HL-60 (cell line): ENCODE measurements at regions not wholly inside any gene's neighbourhood (a gene's known extent, or its start where the extent isn't known, plus 50 kb on each side); places are given as distances from the start of the nearest gene placed in this dataset.

ENCODE experiments used
- DNase-seq, 2 experiments: peaks; one replicate each; pipeline ENCODE4 v3.0.0-alpha.2; 2010 to 2020; ENCODE audit warnings: low read depth in 1 of 2, low spot score in 1 of 2
- H3K27ac ChIP-seq: fragments of 250-450 bp; sonication (Bioruptor Pico); replicated peaks from 2 replicates; pipeline ENCODE4 v1.5.1; 2020; ENCODE audit warnings: mild to moderate bottlenecking, moderate library complexity
- H3K27me3 ChIP-seq: fragments of 250-450 bp; sonication (Bioruptor Pico); 2 replicates; pipeline ENCODE4 v1.5.1; 2021; ENCODE audit warnings: mild to moderate bottlenecking, moderate library complexity; ENCODE audit not compliant: insufficient read depth, poor library complexity, severe bottlenecking
- H3K4me3 ChIP-seq: replicated peaks from 2 replicates; pipeline ENCODE4 v1.5.1; 2011; ENCODE audit warnings: mild to moderate bottlenecking, control low read depth, low read length; ENCODE audit not compliant: insufficient read depth
- GABPA ChIP-seq: IDR thresholded peaks from 2 replicates; pipeline ENCODE4 v1.6.1; 2012; ENCODE audit warnings: low read depth
- POLR2AphosphoS5 ChIP-seq: IDR thresholded peaks from 2 replicates; pipeline ENCODE4 v1.6.1; 2012; ENCODE audit warnings: low read depth
- SPI1 ChIP-seq: IDR thresholded peaks from 2 replicates; pipeline ENCODE4 v1.6.1; 2012; ENCODE audit warnings: low read depth, mild to moderate bottlenecking, borderline replicate concordance
- TF ChIP-seq, protein P1 (sequence below): IDR thresholded peaks from 2 replicates; pipeline ENCODE4 v1.6.1; 2012; ENCODE audit warnings: low read depth; ENCODE audit not compliant: insufficient replicate concordance
- TF ChIP-seq, protein P2 (sequence below): IDR thresholded peaks from one replicate; pipeline ENCODE4 v1.5.1; 2011; ENCODE audit warnings: low read length, control low read depth, inconsistent platforms; ENCODE audit not compliant: insufficient read depth

DNA sequence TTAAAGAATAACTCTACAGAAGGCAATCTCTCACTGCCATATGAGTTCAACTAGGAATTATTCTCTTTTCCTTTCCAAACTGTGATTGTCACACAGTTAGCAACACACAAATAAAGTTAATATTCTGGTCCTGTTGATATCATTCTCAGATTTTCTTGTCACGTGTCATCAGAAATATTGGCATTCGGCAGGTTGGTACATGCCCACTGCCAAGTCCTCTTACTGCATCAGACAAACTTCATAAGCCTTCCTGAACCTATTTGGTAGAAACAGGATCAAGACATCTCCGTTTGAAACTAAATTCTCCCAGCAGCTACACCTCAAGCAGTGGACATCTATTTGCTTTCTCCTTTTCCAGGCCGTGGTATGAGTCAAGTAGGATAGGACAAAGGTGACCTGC lies 177.9 kb upstream of the SOX2 start:
- Histone ChIP-seq H3K4me3 (no peak overlapping the region), H3K27me3 (no peaks in the 10 kb centered on the region), H3K27ac (no peak overlapping the region)
- no peak for DNase-seq
- TF ChIP-seq, protein P1, sequence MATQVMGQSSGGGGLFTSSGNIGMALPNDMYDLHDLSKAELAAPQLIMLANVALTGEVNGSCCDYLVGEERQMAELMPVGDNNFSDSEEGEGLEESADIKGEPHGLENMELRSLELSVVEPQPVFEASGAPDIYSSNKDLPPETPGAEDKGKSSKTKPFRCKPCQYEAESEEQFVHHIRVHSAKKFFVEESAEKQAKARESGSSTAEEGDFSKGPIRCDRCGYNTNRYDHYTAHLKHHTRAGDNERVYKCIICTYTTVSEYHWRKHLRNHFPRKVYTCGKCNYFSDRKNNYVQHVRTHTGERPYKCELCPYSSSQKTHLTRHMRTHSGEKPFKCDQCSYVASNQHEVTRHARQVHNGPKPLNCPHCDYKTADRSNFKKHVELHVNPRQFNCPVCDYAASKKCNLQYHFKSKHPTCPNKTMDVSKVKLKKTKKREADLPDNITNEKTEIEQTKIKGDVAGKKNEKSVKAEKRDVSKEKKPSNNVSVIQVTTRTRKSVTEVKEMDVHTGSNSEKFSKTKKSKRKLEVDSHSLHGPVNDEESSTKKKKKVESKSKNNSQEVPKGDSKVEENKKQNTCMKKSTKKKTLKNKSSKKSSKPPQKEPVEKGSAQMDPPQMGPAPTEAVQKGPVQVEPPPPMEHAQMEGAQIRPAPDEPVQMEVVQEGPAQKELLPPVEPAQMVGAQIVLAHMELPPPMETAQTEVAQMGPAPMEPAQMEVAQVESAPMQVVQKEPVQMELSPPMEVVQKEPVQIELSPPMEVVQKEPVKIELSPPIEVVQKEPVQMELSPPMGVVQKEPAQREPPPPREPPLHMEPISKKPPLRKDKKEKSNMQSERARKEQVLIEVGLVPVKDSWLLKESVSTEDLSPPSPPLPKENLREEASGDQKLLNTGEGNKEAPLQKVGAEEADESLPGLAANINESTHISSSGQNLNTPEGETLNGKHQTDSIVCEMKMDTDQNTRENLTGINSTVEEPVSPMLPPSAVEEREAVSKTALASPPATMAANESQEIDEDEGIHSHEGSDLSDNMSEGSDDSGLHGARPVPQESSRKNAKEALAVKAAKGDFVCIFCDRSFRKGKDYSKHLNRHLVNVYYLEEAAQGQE = no peak
- TF ChIP-seq POLR2AphosphoS5 = no peak
- TF ChIP-seq, protein P2, sequence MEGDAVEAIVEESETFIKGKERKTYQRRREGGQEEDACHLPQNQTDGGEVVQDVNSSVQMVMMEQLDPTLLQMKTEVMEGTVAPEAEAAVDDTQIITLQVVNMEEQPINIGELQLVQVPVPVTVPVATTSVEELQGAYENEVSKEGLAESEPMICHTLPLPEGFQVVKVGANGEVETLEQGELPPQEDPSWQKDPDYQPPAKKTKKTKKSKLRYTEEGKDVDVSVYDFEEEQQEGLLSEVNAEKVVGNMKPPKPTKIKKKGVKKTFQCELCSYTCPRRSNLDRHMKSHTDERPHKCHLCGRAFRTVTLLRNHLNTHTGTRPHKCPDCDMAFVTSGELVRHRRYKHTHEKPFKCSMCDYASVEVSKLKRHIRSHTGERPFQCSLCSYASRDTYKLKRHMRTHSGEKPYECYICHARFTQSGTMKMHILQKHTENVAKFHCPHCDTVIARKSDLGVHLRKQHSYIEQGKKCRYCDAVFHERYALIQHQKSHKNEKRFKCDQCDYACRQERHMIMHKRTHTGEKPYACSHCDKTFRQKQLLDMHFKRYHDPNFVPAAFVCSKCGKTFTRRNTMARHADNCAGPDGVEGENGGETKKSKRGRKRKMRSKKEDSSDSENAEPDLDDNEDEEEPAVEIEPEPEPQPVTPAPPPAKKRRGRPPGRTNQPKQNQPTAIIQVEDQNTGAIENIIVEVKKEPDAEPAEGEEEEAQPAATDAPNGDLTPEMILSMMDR = no peak
- TF ChIP-seq SPI1 = no peak
- TF ChIP-seq GABPA = no peak

DNA sequence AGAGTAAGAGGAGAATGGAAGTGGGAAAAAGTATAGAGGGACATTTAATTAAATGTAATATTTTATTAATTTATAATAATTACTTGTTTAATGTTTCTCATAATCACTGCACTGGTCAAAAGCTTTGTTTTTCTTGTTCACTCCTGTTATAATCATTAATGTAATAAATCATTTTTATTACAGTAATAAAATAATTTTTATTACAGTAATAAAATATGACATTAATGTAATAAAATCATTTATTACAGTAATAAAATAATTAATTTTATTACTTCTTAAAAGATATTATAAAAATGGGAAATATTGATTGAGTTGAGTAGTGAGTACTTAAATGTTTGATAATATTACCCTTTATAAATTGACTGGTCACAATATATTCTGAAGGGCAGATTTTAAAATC lies 181.1 kb upstream of the SOX2 start:
- Histone ChIP-seq H3K27ac (no peak overlapping the region), H3K27me3 (no peaks in the 10 kb centered on the region), H3K4me3 (no peak overlapping the region)
- no peak for DNase-seq
- TF ChIP-seq, protein P1 = no peak
- TF ChIP-seq POLR2AphosphoS5 (no peak), SPI1 (no peak), GABPA (no peak)
- TF ChIP-seq, protein P2 = no peak

DNA sequence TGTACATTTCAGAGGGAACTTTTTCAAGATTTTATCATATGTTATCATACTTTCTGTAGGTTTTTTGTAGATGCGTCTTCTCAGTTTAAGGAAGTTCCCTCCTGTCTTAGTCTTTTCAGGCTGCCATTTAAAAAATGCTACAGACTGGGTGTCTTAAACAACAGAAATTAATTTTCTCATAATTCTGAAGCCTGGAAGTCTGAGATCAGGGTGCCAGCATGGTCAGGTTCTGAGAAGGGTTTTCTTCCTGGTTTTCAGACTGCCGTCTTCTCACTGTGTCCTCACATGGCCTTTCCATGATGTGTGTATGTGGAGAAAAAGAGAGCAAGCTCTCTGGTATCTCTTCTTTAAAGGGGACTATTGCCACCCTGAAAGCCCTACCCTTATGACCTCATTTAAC lies 189.9 kb upstream of the SOX2 start:
- TF ChIP-seq SPI1 (no peak), GABPA (no peak), POLR2AphosphoS5 (no peak)
- TF ChIP-seq, protein P1 = no peak
- TF ChIP-seq, protein P2 = no peak
- Histone ChIP-seq H3K27ac (no peak overlapping the region), H3K27me3 (no peaks in the 10 kb centered on the region), H3K4me3 (no peak overlapping the region)
- DNase-seq = no peak
